Trophoblast cell (in vitro differentiated cells and primary cell): ENCODE measurements at regions not wholly inside any gene's neighbourhood (a gene's known extent, or its start where the extent isn't known, plus 50 kb on each side); places are given as distances from the start of the nearest gene placed in this dataset.

Experiments
- DNase-seq, 2 donors: peaks; one replicate each; pipeline ENCODE4 v3.0.0-alpha.2; 2016
- H2AFZ ChIP-seq: 2 replicates; pipeline ENCODE4 v1.6.1; 2013; ENCODE audit warnings: low read length, moderate library complexity, mild to moderate bottlenecking; ENCODE audit not compliant: insufficient read depth, poor library complexity
- H2AK5ac ChIP-seq: 2 replicates; pipeline ENCODE4 v1.6.1; 2013; ENCODE audit warnings: mild to moderate bottlenecking, low read length
- H2BK120ac ChIP-seq: 2 replicates; pipeline ENCODE4 v1.6.1; 2013; ENCODE audit warnings: low read length, mild to moderate bottlenecking, moderate library complexity; ENCODE audit not compliant: insufficient read depth, poor library complexity
- H2BK12ac ChIP-seq: 2 replicates; pipeline ENCODE4 v1.6.1; 2013; ENCODE audit warnings: mild to moderate bottlenecking, low read length, moderate library complexity
- H2BK5ac ChIP-seq: 2 replicates; pipeline ENCODE4 v1.6.1; 2013; ENCODE audit warnings: low read length, low read depth, moderate library complexity, mild to moderate bottlenecking; ENCODE audit not compliant: poor library complexity
- H3K14ac ChIP-seq: 2 replicates; pipeline ENCODE4 v1.6.1; 2013; ENCODE audit warnings: mild to moderate bottlenecking, low read length
- H3K18ac ChIP-seq: 2 replicates; pipeline ENCODE4 v1.6.1; 2013; ENCODE audit warnings: mild to moderate bottlenecking, low read length
- H3K23ac ChIP-seq: 2 replicates; pipeline ENCODE4 v1.6.1; 2013; ENCODE audit warnings: low read length
- H3K27ac ChIP-seq: 2 replicates; pipeline ENCODE4 v1.5.1; 2013; ENCODE audit warnings: low read depth, mild to moderate bottlenecking, inconsistent platforms, low read length, moderate library complexity
- H3K27me3 ChIP-seq: 2 replicates; pipeline ENCODE4 v1.6.1; 2013; ENCODE audit warnings: inconsistent platforms, mild to moderate bottlenecking, low read length, moderate library complexity; ENCODE audit not compliant: insufficient read depth
- H3K36me3 ChIP-seq, 2 experiments: 1 replicate in 1 of 2; 2 replicates in 1 of 2; pipeline ENCODE4 v1.6.1; 2013; ENCODE audit warnings: low read length in 2 of 2, mild to moderate bottlenecking in 2 of 2, moderate library complexity in 1 of 2; ENCODE audit not compliant: insufficient read depth in 2 of 2, control insufficient read depth in 1 of 2
- H3K4ac ChIP-seq: 2 replicates; pipeline ENCODE4 v1.6.1; 2013; ENCODE audit warnings: low read depth, mild to moderate bottlenecking, low read length, moderate library complexity
- H3K4me1 ChIP-seq, 2 experiments: 1 replicate in 1 of 2; 2 replicates in 1 of 2; pipeline ENCODE4 v1.6.1; 2013; ENCODE audit warnings: low read length in 2 of 2, mild to moderate bottlenecking in 2 of 2, moderate library complexity in 1 of 2; ENCODE audit not compliant: insufficient read depth in 2 of 2, control insufficient read depth in 1 of 2
- H3K4me2 ChIP-seq: 2 replicates; pipeline ENCODE4 v1.6.1; 2013; ENCODE audit warnings: inconsistent platforms, mild to moderate bottlenecking, low read length, moderate library complexity
- H3K4me3 ChIP-seq: 2 replicates; pipeline ENCODE4 v1.5.1; 2013; ENCODE audit warnings: mild to moderate bottlenecking, low read depth, low read length, inconsistent platforms
- H3K79me1 ChIP-seq: one replicate; pipeline ENCODE4 v1.6.1; 2013; ENCODE audit warnings: low read length
- H3K79me2 ChIP-seq: 2 replicates; pipeline ENCODE4 v1.6.1; 2013; ENCODE audit warnings: low read length, mild to moderate bottlenecking; ENCODE audit not compliant: control insufficient read depth, insufficient read depth, poor library complexity
- H3K9ac ChIP-seq: 2 replicates; pipeline ENCODE4 v1.6.1; 2013; ENCODE audit warnings: mild to moderate bottlenecking, low read length
- H3K9me3 ChIP-seq: 2 replicates; pipeline ENCODE4 v1.6.1; 2013; ENCODE audit warnings: low read depth, mild to moderate bottlenecking, control low read depth, inconsistent platforms, low read length; ENCODE audit not compliant: insufficient read depth
- H4K12ac ChIP-seq: 2 replicates; pipeline ENCODE4 v1.6.1; 2013; ENCODE audit warnings: low read depth, mild to moderate bottlenecking, low read length, moderate library complexity
- H4K8ac ChIP-seq: 2 replicates; pipeline ENCODE4 v1.6.1; 2013; ENCODE audit warnings: low read depth, mild to moderate bottlenecking, low read length, moderate library complexity
- H4K91ac ChIP-seq: one replicate; pipeline ENCODE4 v1.6.1; 2013; ENCODE audit warnings: low read depth, mild to moderate bottlenecking, low read length, moderate library complexity
- WGBS: extraction: QIAGEN DNeasy Blood & Tissue Kit; methylation state at CpG from one replicate; pipeline ENCODE4 v1.1.7; 2013; ENCODE audit warnings: missing lambda C conversion rate; ENCODE audit not compliant: insufficient read length, insufficient coverage; ENCODE audit errors: extremely low coverage; 5-methylcytosine and 5-hydroxymethylcytosine counted together

DNA sequence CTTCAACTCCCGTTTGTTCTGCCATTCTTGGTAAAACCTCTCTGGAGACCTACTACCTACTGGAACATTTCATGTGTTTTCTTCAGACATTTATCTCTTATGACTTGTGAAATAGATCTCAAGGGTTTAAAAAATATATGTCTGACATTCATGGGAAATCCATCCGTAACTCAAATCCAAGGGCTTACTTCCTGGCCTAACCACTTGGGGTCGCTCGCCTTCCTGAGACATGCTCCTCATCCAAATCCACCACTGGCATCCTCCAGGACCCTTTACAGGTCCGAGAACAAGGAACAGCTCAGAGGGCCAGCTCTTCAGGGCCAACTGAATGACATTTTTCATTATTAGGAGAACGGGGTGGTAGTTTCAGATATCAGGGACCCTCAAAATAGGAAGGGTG lies 235.1 kb upstream of the TUT7 start:
- Histone ChIP-seq H2AK5ac (no peak overlapping the region), H3K4me1 (peaks cover 0 to 3% of the 10 kb centered on the region in 2 experiments), H3K79me1 (peaks cover 7% of the 10 kb centered on the region), H4K12ac (no peak overlapping the region), H3K4ac (no peak overlapping the region), H3K79me2 (no peaks in the 10 kb centered on the region), H3K14ac (no peak overlapping the region), H4K91ac (no peak overlapping the region), H2AFZ (no peak overlapping the region), H3K18ac (no peak overlapping the region), H3K4me3 (no peak overlapping the region), H4K8ac (no peak overlapping the region), H3K23ac (no peak overlapping the region), H2BK12ac (no peak overlapping the region), H3K9ac (no peak overlapping the region), H3K27ac (no peak overlapping the region), H3K4me2 (no peak overlapping the region), H3K27me3 (no peaks in the 10 kb centered on the region), H2BK5ac (no peak overlapping the region), H3K36me3 (no peaks in the 10 kb centered on the region), H3K9me3 (no peaks in the 10 kb centered on the region), H2BK120ac (no peak overlapping the region)
- WGBS, result no CpG with 5 or more reads among the region's 6 CpGs
- peak in 1 of 2 donors; percentile 10 for DNase-seq

DNA sequence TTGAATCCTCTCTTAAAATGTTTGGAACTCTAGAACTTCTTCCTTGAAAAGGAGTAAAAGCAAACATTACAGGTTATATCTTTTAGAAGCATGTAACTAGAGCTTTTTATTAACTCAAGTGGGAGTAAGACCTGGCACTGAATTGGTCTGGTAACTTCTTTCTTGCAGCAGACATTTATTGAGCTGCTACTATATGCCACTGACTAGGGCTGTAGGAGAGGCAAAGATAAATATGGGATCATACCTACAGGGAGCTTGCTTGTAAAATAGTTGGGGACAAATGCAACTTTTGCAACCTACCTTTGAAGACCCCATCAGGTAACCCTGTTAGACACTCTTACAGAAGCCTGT lies 231.9 kb upstream of the TUT7 start:
- Histone ChIP-seq H3K4ac (no peak overlapping the region), H2BK120ac (peak overlapping the region; percentile 15), H3K23ac (no peak overlapping the region), H3K14ac (no peak overlapping the region), H3K9me3 (no peaks in the 10 kb centered on the region), H4K8ac (no peak overlapping the region), H3K9ac (no peak overlapping the region), H3K36me3 (no peaks in the 10 kb centered on the region), H3K4me3 (no peak overlapping the region), H3K79me1 (peaks cover 9% of the 10 kb centered on the region), H2AK5ac (no peak overlapping the region), H3K79me2 (no peaks in the 10 kb centered on the region), H3K18ac (no peak overlapping the region), H3K4me1 (peaks cover 0 to 3% of the 10 kb centered on the region in 2 experiments), H3K4me2 (no peak overlapping the region), H3K27me3 (no peaks in the 10 kb centered on the region), H4K91ac (no peak overlapping the region), H4K12ac (no peak overlapping the region), H2AFZ (no peak overlapping the region), H2BK12ac (no peak overlapping the region), H3K27ac (peak overlapping the region; percentile 91), H2BK5ac (peak overlapping the region; percentile 61)
- DNase-seq, result no peak

DNA sequence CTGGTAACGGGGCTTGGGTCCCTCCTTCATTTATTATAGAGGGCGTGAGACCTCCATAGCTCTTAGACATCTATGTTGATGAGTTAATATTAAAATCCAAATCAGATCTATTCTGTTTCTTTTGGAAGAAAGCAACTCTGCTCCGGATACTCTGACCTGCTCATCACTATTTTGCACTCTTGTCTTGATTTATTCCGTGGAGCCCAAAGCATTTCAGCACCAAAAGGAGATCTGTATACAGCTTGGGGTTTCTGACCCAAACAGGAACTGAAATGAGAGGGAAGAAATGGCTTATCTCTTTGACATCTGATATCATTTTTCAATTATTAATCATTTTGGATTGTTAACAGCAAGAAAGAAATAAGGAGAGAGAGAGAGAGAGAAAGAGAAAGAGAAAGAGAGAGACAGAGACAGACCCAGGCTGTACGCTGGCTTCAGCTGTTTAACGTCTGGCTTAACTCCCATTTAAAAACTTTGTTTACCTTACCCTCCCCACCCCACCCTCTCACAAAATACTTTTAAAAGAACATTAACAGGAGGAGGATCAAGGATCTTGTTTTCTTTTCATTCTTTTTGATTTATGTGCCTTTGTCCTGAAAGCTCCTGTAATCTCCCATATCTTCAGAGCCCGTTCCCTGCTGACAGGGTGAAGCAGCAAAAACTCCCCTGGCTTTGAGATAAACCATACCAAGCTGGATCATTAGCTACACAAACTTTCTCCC lies 231.4 kb upstream of the TUT7 start:
- H3K36me3 ChIP-seq, result no peaks in the 10 kb centered on the region
- no peak for DNase-seq
- no peaks in the 10 kb centered on the region for H3K27me3 ChIP-seq
- WGBS, result no CpG with 5 or more reads among the region's 7 CpGs
- peak overlapping the region; percentile 64 for H4K8ac ChIP-seq
- peak overlapping the region; percentile 73 for H2BK12ac ChIP-seq
- H3K79me1 ChIP-seq, result peaks cover 9% of the 10 kb centered on the region
- no peak overlapping the region for H3K9ac ChIP-seq
- H3K27ac ChIP-seq, result peak overlapping the region; percentile 91
- no peak overlapping the region for H4K12ac ChIP-seq
- no peaks in the 10 kb centered on the region for H3K9me3 ChIP-seq
- H3K4ac ChIP-seq, result peak overlapping the region; percentile 62
- H2BK5ac ChIP-seq, result peak overlapping the region; percentile 31
- H2AFZ ChIP-seq, result no peak overlapping the region
- no peak overlapping the region for H3K23ac ChIP-seq
- H2AK5ac ChIP-seq, result no peak overlapping the region
- H3K4me2 ChIP-seq, result no peak overlapping the region
- no peak overlapping the region for H3K4me3 ChIP-seq
- peak overlapping the region; percentile 87 for H4K91ac ChIP-seq
- no peaks in the 10 kb centered on the region for H3K79me2 ChIP-seq
- H3K14ac ChIP-seq, result no peak overlapping the region
- H3K4me1 ChIP-seq, result peaks cover 2 to 7% of the 10 kb centered on the region in 2 experiments
- H3K18ac ChIP-seq, result no peak overlapping the region
- H2BK120ac ChIP-seq, result peak overlapping the region; percentile 83

DNA sequence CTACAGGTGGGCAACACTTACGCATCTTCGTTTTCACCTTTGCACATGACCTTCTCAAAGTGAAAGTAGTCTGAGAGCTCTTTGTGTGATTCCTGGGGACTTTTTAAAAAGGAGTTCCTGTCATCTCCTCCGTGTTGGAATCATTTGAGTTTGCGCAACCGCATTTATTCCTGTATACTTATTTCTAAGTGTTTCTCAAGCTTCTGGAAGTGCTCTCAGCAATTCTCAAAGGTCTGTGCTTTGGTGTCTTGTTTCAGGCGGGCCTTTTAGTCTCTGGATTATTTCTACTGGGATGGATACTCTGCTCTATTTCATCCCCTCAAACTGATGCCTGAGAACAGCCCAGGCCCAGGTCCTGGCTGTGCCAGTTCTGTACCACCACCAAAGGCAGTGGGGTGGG lies 226.5 kb upstream of the TUT7 start:
- Histone ChIP-seq H4K12ac (no peak overlapping the region), H4K91ac (peak overlapping the region; percentile 28), H3K79me2 (no peaks in the 10 kb centered on the region), H2AFZ (no peak overlapping the region), H2BK12ac (peak overlapping the region; percentile 74), H3K27me3 (no peaks in the 10 kb centered on the region), H3K4ac (peak overlapping the region; percentile 28), H3K27ac (peak overlapping the region; percentile 10), H3K14ac (no peak overlapping the region), H3K36me3 (no peaks in the 10 kb centered on the region), H4K8ac (peak overlapping the region; percentile 13), H3K18ac (no peak overlapping the region), H2AK5ac (no peak overlapping the region), H3K9ac (no peak overlapping the region), H3K4me1 (peaks cover 4 to 9% of the 10 kb centered on the region in 2 experiments), H2BK120ac (no peak overlapping the region), H2BK5ac (peak overlapping the region; percentile 32), H3K79me1 (peaks cover 12% of the 10 kb centered on the region), H3K4me2 (no peak overlapping the region), H3K23ac (no peak overlapping the region), H3K9me3 (no peaks in the 10 kb centered on the region), H3K4me3 (no peak overlapping the region)
- WGBS, result no CpG with 5 or more reads among the region's 6 CpGs
- DNase-seq, result no peak
